Neural crest cell (in vitro differentiated cells): ENCODE measurements at regions not wholly inside any gene's neighbourhood (a gene's known extent, or its start where the extent isn't known, plus 50 kb on each side); places are given as distances from the start of the nearest gene placed in this dataset.

ENCODE experiments used
- DNase-seq: peaks from one replicate; pipeline ENCODE4 v3.0.0; 2021; ENCODE audit warnings: low read depth, mixed read lengths, low spot score
- H3K27ac Mint-ChIP-seq: one replicate; pipeline ENCODE4 v1.8.0; 2021; ENCODE audit warnings: mild to moderate bottlenecking, mixed read lengths; ENCODE audit not compliant: unreplicated experiment
- H3K27me3 Mint-ChIP-seq: 2 replicates; pipeline ENCODE4 v1.8.0; 2021; ENCODE audit warnings: low read depth, mild to moderate bottlenecking, mixed read lengths
- H3K36me3 Mint-ChIP-seq: 2 replicates; pipeline ENCODE4 v1.8.0; 2021; ENCODE audit warnings: low read depth, mild to moderate bottlenecking, mixed read lengths
- H3K4me1 Mint-ChIP-seq: 2 replicates; pipeline ENCODE4 v1.8.0; 2021; ENCODE audit warnings: mixed read lengths
- H3K4me3 Mint-ChIP-seq: one replicate; pipeline ENCODE4 v1.8.0; 2021; ENCODE audit warnings: mild to moderate bottlenecking, mixed read lengths
- H3K9me3 Mint-ChIP-seq: 2 replicates; pipeline ENCODE4 v1.8.0; 2021; ENCODE audit warnings: mixed read lengths
- CTCF ChIP-seq: fragments of 200-600 bp; sonication (generic); conservative IDR thresholded peaks from 2 replicates; pipeline ENCODE4 v1.5.0; 2021; ENCODE audit warnings: antibody characterized with exemption, mild to moderate bottlenecking

GRCh38 chr10:61547297-61547696, 94.1 kb upstream of the TMEM26 start:
- no peak overlapping the region for H3K4me3 Mint-ChIP-seq
- no peak overlapping the region for H3K27ac Mint-ChIP-seq
- no peak for DNase-seq
- no peaks in the 10 kb centered on the region for H3K4me1 Mint-ChIP-seq
- H3K27me3 Mint-ChIP-seq = no peaks in the 10 kb centered on the region
- peaks cover 9% of the 10 kb centered on the region for H3K9me3 Mint-ChIP-seq
- no peaks in the 10 kb centered on the region for H3K36me3 Mint-ChIP-seq
- TF ChIP-seq CTCF = no peak

- Mint-ChIP-seq H3K9me3 (peaks cover 9% of the 10 kb centered on the region), H3K27me3 (no peaks in the 10 kb centered on the region), H3K4me1 (no peaks in the 10 kb centered on the region), H3K27ac (no peak overlapping the region), H3K36me3 (no peaks in the 10 kb centered on the region), H3K4me3 (no peak overlapping the region)
- no peak for DNase-seq
- TF ChIP-seq CTCF = no peak
Measured at GRCh38 chr10:61545170-61545569, 92.0 kb upstream of the TMEM26 start.

- Mint-ChIP-seq H3K9me3 (peaks cover 9% of the 10 kb centered on the region), H3K4me3 (no peak overlapping the region), H3K36me3 (no peaks in the 10 kb centered on the region), H3K27me3 (no peaks in the 10 kb centered on the region), H3K27ac (no peak overlapping the region), H3K4me1 (no peaks in the 10 kb centered on the region)
- DNase-seq = no peak
- no peak for TF ChIP-seq CTCF
Measured at GRCh38 chr10:61543831-61544230, 90.7 kb upstream of the TMEM26 start.

- no peak for DNase-seq
- Mint-ChIP-seq H3K27ac (no peak overlapping the region), H3K9me3 (peaks cover 9% of the 10 kb centered on the region), H3K27me3 (no peaks in the 10 kb centered on the region), H3K4me3 (no peak overlapping the region), H3K36me3 (no peaks in the 10 kb centered on the region), H3K4me1 (no peaks in the 10 kb centered on the region)
- TF ChIP-seq CTCF = no peak
Measured at GRCh38 chr10:61542596-61542995, 89.4 kb upstream of the TMEM26 start.

GRCh38 chr10:61541960-61542359, 88.8 kb upstream of the TMEM26 start:
- Mint-ChIP-seq H3K4me3 (no peak overlapping the region), H3K27ac (no peak overlapping the region), H3K9me3 (peaks cover 4% of the 10 kb centered on the region), H3K27me3 (no peaks in the 10 kb centered on the region), H3K4me1 (no peaks in the 10 kb centered on the region), H3K36me3 (no peaks in the 10 kb centered on the region)
- DNase-seq = no peak
- no peak for TF ChIP-seq CTCF

- Mint-ChIP-seq H3K4me3 (no peak overlapping the region), H3K36me3 (no peaks in the 10 kb centered on the region), H3K9me3 (peaks cover 4% of the 10 kb centered on the region), H3K4me1 (no peaks in the 10 kb centered on the region), H3K27me3 (no peaks in the 10 kb centered on the region), H3K27ac (no peak overlapping the region)
- DNase-seq = no peak
- no peak for TF ChIP-seq CTCF
Measured at GRCh38 chr10:61539876-61540275, 86.7 kb upstream of the TMEM26 start.
